ENCODE measurements at regions not wholly inside any gene's neighbourhood (a gene's known extent, or its start where the extent isn't known, plus 50 kb on each side); places are given as distances from the start of the nearest gene placed in this dataset.

- TF ChIP-seq, protein P1, sequence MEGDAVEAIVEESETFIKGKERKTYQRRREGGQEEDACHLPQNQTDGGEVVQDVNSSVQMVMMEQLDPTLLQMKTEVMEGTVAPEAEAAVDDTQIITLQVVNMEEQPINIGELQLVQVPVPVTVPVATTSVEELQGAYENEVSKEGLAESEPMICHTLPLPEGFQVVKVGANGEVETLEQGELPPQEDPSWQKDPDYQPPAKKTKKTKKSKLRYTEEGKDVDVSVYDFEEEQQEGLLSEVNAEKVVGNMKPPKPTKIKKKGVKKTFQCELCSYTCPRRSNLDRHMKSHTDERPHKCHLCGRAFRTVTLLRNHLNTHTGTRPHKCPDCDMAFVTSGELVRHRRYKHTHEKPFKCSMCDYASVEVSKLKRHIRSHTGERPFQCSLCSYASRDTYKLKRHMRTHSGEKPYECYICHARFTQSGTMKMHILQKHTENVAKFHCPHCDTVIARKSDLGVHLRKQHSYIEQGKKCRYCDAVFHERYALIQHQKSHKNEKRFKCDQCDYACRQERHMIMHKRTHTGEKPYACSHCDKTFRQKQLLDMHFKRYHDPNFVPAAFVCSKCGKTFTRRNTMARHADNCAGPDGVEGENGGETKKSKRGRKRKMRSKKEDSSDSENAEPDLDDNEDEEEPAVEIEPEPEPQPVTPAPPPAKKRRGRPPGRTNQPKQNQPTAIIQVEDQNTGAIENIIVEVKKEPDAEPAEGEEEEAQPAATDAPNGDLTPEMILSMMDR (IDR thresholded peaks at IDR 0.05) = no peak
- no peak for TF ChIP-seq POLR2A (IDR thresholded peaks at IDR 0.05)
Measured at GRCh38 chr10:53223851-53224250, 451.3 kb upstream of the MBL2 start.

All from thyroid gland (tissue), 4 donors.